ENCODE measurements at regions not wholly inside any gene's neighbourhood (a gene's known extent, or its start where the extent isn't known, plus 50 kb on each side); places are given as distances from the start of the nearest gene placed in this dataset.

DNA sequence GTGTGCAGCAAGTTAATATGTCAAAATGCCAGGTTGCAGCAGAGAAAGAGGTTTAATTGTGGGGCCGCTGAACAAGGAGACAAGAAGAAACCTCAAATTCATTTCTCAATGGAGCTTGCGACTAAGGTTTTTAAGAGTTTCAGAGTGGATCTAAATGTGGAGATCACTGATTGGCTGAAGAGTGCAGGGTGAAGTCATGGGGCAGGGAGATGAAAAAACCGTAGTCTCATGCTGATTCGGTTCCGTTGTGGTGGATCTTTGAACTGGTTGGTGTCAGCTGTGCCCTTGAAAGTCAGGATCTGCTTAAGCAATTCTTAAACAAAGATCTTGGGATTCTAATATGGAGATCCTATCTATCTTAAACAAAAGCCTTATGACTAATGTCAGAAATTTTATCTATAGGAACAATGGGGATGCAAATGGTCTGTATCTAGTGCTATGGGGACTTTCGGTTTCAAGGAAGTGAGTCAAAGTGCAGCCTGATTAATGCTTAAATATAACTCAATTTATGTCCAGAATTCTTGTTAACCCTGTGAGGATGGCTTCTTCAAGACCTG lies 173.9 kb upstream of the CENPE start:
- in situ Hi-C loops (cut with HindIII; ENCODE audit: extremely low pct_ligation_motif_present, low pct_unique_long_range_greater_than_20kb) (no loop called here), intact Hi-C loops (cut with micrococcal nuclease; ENCODE audit: unreplicated experiment) (no loop called here)
- H2AFZ ChIP-seq (ENCODE audit: low read length): no peak overlapping the region
- ChIA-PET CTCF (ENCODE audit: low intra/inter-chr PET ratio, low total read pairs) (no interaction called here), POLR2A (no interaction called here)
- 75% methylated on average over 6 of the region's 6 CpGs for WGBS (ENCODE audit: low lambda C conversion rate)
- H3K4me3 ChIP-seq (replicated peaks in 1 of 3; ENCODE audit: insufficient read depth in 1 of 3, low read depth in 2 of 3, low read length in 3 of 3): no peak overlapping the region
- H3K79me2 ChIP-seq (ENCODE audit: insufficient read depth, low read length): no peaks in the 10 kb centered on the region
- no peak overlapping the region for H3K9ac ChIP-seq (ENCODE audit: insufficient read depth, low read depth, low read length)
- no TSS peak for BruUV-seq (replicated peaks)
- no peaks in the 10 kb centered on the region for H3K9me3 ChIP-seq (ENCODE audit: low read length)
- no peak for TF ChIP-seq ZNF205 (CRISPR knock-in tag; IDR thresholded peaks at IDR 0.05)
- no peak for TF ChIP-seq NCOA1 (CRISPR knock-in tag; IDR thresholded peaks at IDR 0.05)
- no peak for TF ChIP-seq ZNF530 (CRISPR knock-in tag; IDR thresholded peaks at IDR 0.05; ENCODE audit: low read depth)
- TF ChIP-seq ZNF335 (CRISPR knock-in tag; IDR thresholded peaks at IDR 0.05): no peak
- TF ChIP-seq, protein P1, sequence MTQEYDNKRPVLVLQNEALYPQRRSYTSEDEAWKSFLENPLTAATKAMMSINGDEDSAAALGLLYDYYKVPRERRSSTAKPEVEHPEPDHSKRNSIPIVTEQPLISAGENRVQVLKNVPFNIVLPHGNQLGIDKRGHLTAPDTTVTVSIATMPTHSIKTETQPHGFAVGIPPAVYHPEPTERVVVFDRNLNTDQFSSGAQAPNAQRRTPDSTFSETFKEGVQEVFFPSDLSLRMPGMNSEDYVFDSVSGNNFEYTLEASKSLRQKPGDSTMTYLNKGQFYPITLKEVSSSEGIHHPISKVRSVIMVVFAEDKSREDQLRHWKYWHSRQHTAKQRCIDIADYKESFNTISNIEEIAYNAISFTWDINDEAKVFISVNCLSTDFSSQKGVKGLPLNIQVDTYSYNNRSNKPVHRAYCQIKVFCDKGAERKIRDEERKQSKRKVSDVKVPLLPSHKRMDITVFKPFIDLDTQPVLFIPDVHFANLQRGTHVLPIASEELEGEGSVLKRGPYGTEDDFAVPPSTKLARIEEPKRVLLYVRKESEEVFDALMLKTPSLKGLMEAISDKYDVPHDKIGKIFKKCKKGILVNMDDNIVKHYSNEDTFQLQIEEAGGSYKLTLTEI (CRISPR knock-in tag; conservative IDR thresholded peaks at IDR 0.05): no peak
- no peak for TF ChIP-seq ZC3H13 (CRISPR knock-in tag; IDR thresholded peaks at IDR 0.05)
- TF ChIP-seq, protein P2, sequence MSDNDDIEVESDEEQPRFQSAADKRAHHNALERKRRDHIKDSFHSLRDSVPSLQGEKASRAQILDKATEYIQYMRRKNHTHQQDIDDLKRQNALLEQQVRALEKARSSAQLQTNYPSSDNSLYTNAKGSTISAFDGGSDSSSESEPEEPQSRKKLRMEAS (IDR thresholded peaks at IDR 0.05): no peak
- TF ChIP-seq PHF21A (CRISPR knock-in tag; IDR thresholded peaks at IDR 0.05): no peak
- TF ChIP-seq ZNF24 (IDR thresholded peaks at IDR 0.05): no peak
- no peaks in the 10 kb centered on the region for H3K36me3 ChIP-seq (replicated peaks in 1 of 2; ENCODE audit: control insufficient read depth in 1 of 2, insufficient read depth in 2 of 2, low read length in 2 of 2)
- H3K27ac ChIP-seq (ENCODE audit: extremely low read length, insufficient read depth, low read length): no peak overlapping the region
- FAIRE-seq: no peak
- H3K27me3 ChIP-seq (ENCODE audit: control insufficient read depth in 1 of 2, insufficient read depth in 2 of 2, low read length in 2 of 2): no peaks in the 10 kb centered on the region; a peak in 1 of 5 replicates
- no peak for ATAC-seq
- DNase-seq (ENCODE audit: low spot score): no peak
- H4K20me1 ChIP-seq (ENCODE audit: insufficient read depth, low read length): no peaks in the 10 kb centered on the region
- H3K4me1 ChIP-seq (ENCODE audit: insufficient read depth, low read length): peaks cover 5% of the 10 kb centered on the region; the same call in 1 of the 2 replicates
- H3K4me2 ChIP-seq (ENCODE audit: low read depth, low read length): no peak overlapping the region

Data from HepG2 (cell line).